ENCODE measurements at regions not wholly inside any gene's neighbourhood (a gene's known extent, or its start where the extent isn't known, plus 50 kb on each side); places are given as distances from the start of the nearest gene placed in this dataset.
"Not testable (repeated sequence)": the region's sequence is repeated elsewhere in the genome, so short reads cannot be mapped to it uniquely, and the experiment has no call there.

GRCh38 chr7:39758234-39758970 lies 135.0 kb downstream of the RALA start:
- no peak for DNase-seq (ENCODE audit: low spot score)
- TF ChIP-seq, protein P1, sequence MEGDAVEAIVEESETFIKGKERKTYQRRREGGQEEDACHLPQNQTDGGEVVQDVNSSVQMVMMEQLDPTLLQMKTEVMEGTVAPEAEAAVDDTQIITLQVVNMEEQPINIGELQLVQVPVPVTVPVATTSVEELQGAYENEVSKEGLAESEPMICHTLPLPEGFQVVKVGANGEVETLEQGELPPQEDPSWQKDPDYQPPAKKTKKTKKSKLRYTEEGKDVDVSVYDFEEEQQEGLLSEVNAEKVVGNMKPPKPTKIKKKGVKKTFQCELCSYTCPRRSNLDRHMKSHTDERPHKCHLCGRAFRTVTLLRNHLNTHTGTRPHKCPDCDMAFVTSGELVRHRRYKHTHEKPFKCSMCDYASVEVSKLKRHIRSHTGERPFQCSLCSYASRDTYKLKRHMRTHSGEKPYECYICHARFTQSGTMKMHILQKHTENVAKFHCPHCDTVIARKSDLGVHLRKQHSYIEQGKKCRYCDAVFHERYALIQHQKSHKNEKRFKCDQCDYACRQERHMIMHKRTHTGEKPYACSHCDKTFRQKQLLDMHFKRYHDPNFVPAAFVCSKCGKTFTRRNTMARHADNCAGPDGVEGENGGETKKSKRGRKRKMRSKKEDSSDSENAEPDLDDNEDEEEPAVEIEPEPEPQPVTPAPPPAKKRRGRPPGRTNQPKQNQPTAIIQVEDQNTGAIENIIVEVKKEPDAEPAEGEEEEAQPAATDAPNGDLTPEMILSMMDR (IDR thresholded peaks at IDR 0.05; ENCODE audit: extremely low read depth, missing control alignments), result no peak

- TF ChIP-seq, protein P1 (IDR thresholded peaks at IDR 0.05; ENCODE audit: extremely low read depth, missing control alignments), result no peak
- DNase-seq (ENCODE audit: low spot score), result no peak
These were observed 138.1 kb downstream of the RALA start for GRCh38 chr7:39761449-39761848.

DNA sequence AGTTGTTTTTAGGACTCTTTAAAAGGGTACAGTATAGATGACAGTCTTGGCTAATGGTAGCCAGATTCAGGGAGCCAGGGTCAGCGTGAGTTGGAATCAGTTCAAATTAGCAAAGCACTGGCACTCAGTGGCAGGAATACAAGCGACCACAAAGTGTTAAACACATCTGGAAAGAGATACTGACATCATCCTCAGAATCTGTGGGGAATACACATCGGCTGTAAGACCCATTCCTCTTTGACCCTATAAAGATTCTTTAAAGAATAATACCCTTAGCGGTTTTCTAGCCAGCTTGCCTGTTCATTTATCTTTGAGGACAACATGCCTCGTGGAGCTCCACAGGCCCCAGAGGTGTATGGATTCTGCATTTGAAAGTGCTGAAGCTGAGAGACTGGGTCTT lies 139.1 kb downstream of the RALA start:
- not testable (repeated sequence) for DNase-seq (ENCODE audit: low spot score)

GRCh38 chr7:39762881-39763280 lies 139.5 kb downstream of the RALA start:
- DNase-seq (ENCODE audit: low spot score), result not testable (repeated sequence)

DNA sequence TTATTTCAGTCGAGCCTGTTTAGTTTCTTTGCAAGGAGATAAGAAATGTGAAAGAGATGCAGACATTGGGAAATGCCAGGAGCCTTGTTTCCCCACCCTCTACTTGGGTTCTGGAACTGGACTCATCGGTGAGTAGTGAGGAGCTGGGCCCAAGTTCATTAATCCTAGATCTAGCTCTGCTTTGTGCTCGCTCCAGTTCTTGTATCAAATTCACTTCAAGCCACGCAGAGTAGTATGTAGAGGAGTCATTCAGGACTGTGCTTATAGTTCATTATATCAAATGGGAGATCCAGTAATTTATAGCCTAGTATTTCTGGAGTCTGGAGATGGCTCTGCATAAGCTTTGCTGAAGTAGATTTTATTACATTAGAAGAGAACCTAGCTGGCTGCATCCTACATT lies 142.5 kb downstream of the RALA start:
- DNase-seq (ENCODE audit: low spot score), result not testable (repeated sequence)

DNA sequence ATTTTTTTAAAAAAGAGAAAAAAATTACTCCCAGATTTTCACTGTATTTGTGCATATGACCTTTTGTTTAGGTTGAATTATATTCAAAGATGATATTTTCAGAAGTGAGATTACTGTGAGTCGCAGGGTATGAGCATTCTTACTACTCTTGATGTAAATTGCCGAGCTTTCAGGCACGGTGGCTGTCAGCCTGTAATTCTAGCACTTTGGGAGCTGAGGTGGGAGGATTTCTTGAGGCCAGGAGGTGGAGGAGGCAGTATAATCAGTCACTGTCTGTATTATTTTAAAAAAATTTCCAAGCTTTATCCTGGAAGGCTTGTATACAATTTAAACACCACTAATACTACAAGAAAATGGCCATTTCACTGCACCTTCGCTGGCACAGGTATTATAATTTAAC lies 145.1 kb downstream of the RALA start:
- not testable (repeated sequence) for DNase-seq (ENCODE audit: low spot score)

GRCh38 chr7:39774341-39774851 lies 151.0 kb downstream of the RALA start:
- DNase-seq (ENCODE audit: low spot score), result not testable (repeated sequence)

DNA sequence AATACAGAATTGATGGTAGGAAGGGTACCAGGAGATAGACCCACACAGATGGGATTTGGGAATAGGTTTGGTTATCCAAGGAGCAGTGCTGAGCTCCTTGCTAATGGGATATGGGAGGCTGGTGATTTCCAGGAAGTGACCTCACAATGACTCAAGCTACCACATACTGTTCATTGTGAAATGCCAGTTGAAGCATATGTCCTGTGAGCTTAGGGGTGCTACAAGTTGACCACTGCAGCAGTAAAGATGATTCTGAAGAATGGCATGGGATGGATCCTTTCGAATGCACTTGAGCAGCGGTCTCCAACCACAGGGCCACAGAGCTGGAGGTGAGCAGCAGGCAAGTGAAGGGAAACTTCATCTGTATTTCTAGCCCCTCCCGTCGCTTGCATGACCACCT lies 158.2 kb downstream of the RALA start:
- not testable (repeated sequence) for DNase-seq (ENCODE audit: low spot score)

DNA sequence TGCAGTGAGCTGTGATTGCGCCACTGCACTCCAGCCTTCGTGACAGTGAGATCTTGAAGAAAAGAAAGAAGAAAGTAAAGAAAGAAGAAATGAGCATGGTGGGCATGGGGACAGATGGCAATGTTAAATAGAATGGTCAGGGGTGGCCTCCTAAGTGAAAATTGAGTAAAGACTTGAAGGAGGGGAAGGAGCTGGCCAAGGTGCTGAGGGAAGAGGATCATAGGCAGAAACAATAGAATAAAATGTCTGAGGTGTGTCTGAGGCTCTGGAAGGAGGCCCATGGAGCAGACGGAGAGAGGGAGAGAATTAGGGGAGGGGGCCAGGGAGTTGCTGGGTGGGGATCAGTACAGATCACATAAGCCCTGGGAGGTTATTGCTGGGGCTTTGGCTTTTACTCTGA lies 163.1 kb downstream of the RALA start:
- DNase-seq (ENCODE audit: low spot score), result not testable (repeated sequence)

- DNase-seq (ENCODE audit: low spot score), result not testable (repeated sequence)
These were observed 159.0 kb upstream of the CDK13 start for GRCh38 chr7:39791035-39791434.

DNA sequence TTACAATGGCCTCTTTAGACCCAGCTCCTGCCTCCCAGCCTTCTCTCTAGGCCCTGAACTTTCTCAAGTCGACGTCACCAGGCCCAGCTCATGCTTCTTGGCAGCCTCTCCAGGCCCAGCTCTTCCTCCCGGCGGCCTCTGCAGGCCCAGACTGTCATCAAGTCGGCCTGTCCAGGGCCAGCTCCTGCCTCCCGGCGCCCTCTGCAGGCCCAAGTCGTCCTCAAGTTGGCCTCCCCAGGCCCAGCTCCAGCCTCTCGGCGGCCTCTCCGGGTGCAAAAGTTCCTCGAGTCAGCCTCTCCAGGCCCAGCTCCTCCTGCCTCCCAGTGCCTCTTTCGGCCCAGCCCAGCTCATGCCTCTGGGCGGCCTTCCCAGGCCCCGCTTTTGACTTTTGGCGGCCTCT lies 158.1 kb upstream of the CDK13 start:
- DNase-seq (ENCODE audit: low spot score), result not testable (repeated sequence)

- not testable (repeated sequence) for DNase-seq (ENCODE audit: low spot score)
These were observed 157.0 kb upstream of the CDK13 start for GRCh38 chr7:39793026-39793425.

- DNase-seq (ENCODE audit: low spot score), result not testable (repeated sequence)
These were observed 156.2 kb upstream of the CDK13 start for GRCh38 chr7:39793851-39794250.

GRCh38 chr7:39796947-39797346 lies 153.1 kb upstream of the CDK13 start:
- not testable (repeated sequence) for DNase-seq (ENCODE audit: low spot score)

- not testable (repeated sequence) for DNase-seq (ENCODE audit: low spot score)
These were observed 152.0 kb upstream of the CDK13 start for GRCh38 chr7:39798077-39798476.
